22Rv1 (cell line): ENCODE measurements at regions not wholly inside any gene's neighbourhood (a gene's known extent, or its start where the extent isn't known, plus 50 kb on each side); places are given as distances from the start of the nearest gene placed in this dataset.

Experiments
- ZFX ChIP-seq: fragments of 450-650 bp; IDR thresholded peaks from 2 replicates; pipeline ENCODE4 v1.6.1; 2017; ENCODE audit warnings: antibody characterized with exemption, borderline replicate concordance
- TF ChIP-seq, protein P1 (sequence below): fragments of 450-650 bp; IDR thresholded peaks from 2 replicates; pipeline ENCODE4 v1.5.1; 2017; ENCODE audit warnings: mild to moderate bottlenecking

DNA sequence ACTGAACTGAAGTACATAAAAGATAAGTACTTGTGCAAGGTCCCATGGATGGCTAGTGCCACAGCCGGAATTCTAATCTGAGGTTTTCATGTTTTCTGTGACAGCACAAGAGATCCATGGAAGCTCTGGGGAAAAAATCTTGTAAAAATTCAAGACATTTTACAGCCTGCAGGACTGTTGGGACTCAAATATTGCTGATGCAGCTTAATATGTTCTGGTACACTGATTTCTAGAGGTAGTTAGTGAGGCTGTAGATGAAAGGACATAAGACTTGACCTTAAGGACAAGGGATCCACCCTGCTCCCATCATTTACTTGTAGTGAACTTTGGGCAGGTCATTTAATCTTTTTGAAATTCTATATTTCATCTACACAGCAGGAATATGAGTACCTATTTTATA, 390.4 kb downstream of the TLE4 start:
- TF ChIP-seq, protein P1, sequence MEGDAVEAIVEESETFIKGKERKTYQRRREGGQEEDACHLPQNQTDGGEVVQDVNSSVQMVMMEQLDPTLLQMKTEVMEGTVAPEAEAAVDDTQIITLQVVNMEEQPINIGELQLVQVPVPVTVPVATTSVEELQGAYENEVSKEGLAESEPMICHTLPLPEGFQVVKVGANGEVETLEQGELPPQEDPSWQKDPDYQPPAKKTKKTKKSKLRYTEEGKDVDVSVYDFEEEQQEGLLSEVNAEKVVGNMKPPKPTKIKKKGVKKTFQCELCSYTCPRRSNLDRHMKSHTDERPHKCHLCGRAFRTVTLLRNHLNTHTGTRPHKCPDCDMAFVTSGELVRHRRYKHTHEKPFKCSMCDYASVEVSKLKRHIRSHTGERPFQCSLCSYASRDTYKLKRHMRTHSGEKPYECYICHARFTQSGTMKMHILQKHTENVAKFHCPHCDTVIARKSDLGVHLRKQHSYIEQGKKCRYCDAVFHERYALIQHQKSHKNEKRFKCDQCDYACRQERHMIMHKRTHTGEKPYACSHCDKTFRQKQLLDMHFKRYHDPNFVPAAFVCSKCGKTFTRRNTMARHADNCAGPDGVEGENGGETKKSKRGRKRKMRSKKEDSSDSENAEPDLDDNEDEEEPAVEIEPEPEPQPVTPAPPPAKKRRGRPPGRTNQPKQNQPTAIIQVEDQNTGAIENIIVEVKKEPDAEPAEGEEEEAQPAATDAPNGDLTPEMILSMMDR = no peak
- no peak for TF ChIP-seq ZFX
